SIG-M5 treated with dmso at 0.1 percent for 504 hours (cell line): ENCODE measurements at regions not wholly inside any gene's neighbourhood (a gene's known extent, or its start where the extent isn't known, plus 50 kb on each side); places are given as distances from the start of the nearest gene placed in this dataset.

Source experiments
- DNase-seq: peaks from one replicate; lab custom pipeline; 2025; ENCODE audit not compliant: unreplicated experiment; lab: John Stamatoyannopoulos, UW

GRCh38 chr12:91928501-91928900 is 217.1 kb downstream of the BTG1 start:
- no peak for DNase-seq

GRCh38 chr12:91926848-91927247 is 218.8 kb downstream of the BTG1 start:
- peak; percentile 15 for DNase-seq

DNA sequence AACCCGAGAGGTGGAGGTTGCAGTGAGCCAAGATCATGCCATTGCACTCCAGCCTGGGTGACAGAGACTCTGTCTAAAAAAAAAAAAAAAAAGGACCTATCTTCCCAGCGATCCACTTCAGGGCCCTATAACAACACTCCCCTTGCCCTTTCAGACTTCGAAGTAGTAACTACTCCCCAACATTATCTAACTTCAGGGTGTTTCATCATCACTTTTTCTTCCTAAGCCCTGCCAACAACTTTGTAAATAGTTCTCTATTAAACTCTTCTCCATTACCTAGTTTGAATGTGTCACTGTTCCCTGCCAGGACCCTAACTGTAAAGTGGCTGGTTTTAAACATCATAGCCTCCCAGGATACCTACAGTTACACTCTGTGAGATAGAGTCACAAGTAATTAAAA is 220.8 kb downstream of the BTG1 start:
- DNase-seq, result no peak

GRCh38 chr12:91923864-91924263 is 221.8 kb downstream of the BTG1 start:
- no peak for DNase-seq

GRCh38 chr12:91922674-91923073 is 223.0 kb downstream of the BTG1 start:
- DNase-seq, result no peak

DNA sequence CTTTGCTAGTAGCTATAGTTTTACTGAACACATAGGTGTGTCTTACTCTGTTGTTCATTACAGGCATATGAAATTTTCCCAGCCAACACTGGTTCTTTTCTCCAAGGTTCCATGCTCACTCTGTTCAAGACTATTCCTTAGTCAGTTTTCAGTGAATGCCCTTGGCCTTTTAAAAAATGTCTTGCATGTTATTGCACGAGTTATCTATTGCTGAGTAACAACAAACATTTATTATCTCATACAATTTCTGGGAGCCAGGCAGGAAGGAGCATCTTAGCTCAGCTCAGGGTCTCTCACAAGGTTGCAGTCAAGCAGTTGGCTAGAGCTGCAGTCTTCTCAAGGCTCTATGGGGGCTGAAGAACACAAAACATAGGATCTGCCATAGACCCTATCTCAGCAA is 223.5 kb downstream of the BTG1 start:
- no peak for DNase-seq

GRCh38 chr12:91921555-91921954 is 224.1 kb downstream of the BTG1 start:
- no peak for DNase-seq

- DNase-seq, result no peak
Observed at GRCh38 chr12:91920741-91921140, 224.9 kb downstream of the BTG1 start.

- no peak for DNase-seq
Observed at GRCh38 chr12:91920276-91920675, 225.4 kb downstream of the BTG1 start.

- DNase-seq, result no peak
Observed at GRCh38 chr12:91918431-91918830, 227.2 kb downstream of the BTG1 start.

DNA sequence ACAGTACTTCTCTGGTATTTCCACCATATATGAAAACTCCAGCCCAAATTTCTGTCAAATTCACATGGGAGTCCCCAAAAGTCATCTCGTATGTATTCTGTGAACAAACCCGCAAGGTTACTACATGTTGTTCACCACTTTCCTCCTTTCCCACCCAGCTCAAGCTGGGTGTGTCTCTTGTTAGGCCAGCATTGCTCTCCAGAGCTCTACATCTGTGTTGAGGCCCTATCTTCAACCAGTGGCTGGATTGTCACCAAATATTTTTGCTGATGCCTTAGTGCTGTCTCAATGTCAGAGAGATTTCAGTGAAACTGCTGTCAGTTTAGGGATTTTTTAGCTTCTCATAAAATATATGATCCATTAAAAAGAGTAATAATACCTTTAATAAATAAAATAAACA is 230.9 kb downstream of the BTG1 start:
- no peak for DNase-seq

DNA sequence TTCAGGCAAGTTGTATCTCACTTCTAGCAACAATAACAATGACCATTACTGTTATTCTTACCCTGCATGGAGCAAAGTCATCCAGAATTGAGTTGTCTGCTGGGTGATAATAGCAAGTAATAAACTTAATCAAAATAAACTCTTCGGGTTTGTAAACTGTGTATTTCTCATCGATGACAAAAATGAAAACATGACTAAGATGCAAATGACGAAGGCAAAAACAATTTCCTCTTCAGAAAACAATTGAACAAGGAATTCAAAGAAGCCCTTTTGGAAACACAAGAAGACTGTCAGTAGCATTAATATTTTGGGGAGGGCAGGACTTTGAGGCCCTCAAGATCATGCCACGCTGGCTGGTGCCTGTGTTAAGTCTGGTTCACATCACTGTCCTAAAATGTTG is 232.0 kb downstream of the BTG1 start:
- no peak for DNase-seq

GRCh38 chr12:91913124-91913523 is 232.5 kb downstream of the BTG1 start:
- DNase-seq, result no peak

DNA sequence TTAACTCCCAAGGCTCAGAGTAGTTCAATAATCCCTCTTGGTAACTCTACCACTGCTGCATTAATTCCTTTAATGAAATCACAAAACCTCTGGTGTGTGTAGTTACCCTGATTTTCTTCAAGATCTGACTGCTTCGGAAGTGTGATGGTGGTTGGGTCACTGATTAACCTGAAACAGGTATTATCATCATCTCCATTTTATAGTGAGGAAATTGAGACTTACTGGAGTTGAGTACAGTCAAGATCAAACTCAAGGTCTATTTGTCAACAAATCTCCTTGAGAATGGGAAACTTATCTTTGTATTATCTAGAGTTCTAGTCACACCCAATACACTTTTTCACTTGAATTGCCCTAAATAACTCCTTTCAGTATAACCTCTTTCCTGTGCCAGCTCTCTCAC is 233.5 kb downstream of the BTG1 start:
- DNase-seq, result no peak

GRCh38 chr12:91910871-91911388 is 234.7 kb downstream of the BTG1 start:
- no peak for DNase-seq

DNA sequence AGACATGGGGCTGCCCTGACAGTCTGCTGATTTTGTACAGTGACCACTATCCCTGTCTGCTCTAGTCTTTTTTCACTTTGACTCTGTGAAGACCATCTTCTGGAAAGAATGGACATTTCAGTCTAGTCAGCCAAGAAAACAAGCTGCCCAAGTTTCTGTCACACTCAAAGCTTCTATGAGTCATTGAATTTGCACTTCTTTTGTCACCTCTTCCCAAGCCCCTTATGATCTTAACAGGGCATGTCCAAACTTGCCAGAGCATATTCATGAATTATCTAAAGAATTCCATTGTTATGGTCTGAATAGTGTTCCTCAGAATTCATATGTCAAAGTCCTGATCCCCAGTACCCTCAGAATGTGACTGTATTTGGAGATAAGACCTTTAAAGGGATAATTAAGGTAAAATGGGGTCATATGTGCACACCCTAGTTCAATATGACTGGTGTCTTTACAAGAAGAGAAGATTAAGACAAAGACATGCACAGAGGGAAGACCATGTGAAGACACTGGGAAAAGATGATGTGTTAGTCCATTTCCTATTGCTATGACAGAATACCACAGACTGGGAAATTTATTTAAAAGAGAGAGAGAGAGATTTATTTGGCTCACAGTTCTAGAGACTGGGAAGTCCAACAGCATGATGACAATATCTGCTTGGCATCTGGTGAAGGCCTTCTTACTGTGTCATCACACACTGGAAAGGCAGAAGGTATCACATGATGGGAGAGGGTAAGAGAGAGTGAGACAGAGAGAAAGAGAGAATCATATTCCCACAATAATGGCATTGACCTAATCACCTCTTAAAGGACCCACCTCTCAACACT is 242.6 kb downstream of the BTG1 start:
- DNase-seq, result no peak

DNA sequence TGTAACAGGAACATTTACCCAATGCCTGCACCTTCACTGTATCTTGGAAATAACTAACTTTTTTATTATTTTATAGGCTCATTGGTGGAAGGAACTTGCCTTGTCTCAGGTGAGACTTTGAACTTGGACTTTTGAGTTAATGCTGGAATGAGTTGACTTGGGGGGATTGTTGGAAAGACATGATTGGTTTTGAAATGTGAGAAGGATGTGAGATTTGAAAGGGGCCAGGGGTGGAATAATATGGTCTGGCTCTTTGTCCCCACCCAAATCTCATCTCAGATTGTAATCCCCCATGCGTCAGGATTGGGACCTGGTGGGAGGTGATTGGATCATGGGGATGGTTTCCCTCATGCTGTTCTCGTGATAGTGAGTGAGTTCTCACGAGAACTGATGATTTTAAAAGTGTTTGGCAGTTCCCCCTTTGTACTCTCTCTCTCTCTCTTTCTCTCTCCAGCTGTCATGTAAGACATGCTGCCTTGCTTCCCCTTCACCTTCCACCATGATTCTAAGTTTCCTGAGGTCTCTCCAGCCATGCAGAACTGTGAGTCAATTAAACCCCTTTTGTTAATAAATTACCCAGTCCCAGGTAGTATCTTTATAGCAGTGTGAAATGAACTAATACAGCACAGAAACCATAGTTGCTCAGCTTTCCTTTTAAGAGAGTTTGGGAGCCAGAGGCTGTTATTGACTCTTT is 244.1 kb downstream of the BTG1 start:
- DNase-seq, result no peak

DNA sequence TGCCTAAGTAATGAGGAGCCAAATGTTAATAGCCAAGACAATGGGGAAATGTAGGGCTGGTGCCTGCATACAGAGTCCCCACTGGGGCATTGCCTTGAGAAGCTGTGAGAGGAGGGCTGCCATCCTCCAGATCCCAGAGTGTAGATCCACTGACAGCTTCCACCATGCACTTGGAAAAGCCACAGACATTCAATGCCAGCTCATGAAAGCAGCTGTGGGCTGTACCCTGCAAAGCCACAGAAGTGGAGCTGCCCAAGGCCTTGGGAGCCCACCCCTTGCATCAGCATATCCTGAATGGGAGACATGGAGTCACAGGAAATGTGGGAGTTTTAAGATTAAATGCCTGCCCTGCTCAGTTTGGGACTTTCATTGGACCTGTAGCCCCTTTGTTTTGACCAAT is 244.7 kb downstream of the BTG1 start:
- DNase-seq, result no peak

GRCh38 chr12:91899056-91899455 is 246.6 kb downstream of the BTG1 start:
- DNase-seq, result no peak

- DNase-seq, result no peak
Observed at GRCh38 chr12:91897025-91897515, 248.6 kb downstream of the BTG1 start.

DNA sequence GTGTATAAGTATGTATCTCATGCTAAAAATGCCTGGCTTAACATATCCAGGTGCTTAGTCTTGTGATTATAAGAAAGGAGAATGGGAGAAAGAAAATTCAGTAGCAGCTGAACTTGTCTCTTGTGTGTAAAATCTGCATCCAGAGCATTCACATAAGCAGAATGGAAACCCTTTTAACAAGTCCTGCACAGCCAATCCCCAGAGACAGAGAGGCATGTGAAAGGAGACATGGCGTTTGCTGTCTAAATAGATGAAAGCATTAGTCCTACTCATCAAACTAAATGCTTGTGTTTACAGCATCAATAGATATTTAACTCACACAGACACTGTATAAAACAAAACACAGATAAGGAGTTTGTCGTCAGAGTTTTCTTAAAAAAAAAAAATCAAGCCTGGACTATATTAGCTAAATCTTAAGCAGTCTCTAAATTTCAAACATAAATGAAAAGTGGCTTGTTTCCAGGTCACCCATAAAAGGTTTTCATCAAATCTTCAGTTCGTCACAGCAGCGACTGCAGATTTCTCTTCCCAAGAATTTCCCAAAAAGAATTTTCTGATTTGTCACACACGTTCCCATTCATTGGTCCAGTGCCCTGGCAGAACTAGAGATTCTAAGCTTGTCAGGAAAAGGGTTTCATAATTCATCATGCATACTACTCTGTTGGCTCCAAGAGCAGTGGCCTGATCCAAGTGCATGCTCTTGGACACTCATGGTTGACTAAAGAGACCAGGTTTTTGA is 249.2 kb downstream of the BTG1 start:
- DNase-seq, result no peak

DNA sequence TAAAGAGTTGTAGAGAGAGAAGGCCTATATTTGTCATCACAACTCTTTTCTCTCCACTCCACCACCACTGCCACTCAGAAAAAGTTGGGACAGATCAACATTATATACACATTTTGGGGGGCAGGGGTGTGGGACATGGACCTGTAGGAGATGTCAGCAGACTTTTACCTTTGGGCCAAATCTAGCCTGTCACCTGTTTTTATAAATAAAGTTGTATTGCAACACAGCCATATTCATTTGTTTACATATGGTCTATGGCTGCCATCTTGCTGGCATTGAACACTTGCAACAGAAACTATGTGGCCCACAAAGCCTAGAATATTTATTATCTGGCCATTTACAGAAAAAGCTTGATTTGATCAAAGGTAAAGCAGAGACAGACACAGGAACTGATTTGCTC is 250.7 kb downstream of the BTG1 start:
- no peak for DNase-seq
